H9 (cell line): ENCODE measurements at regions not wholly inside any gene's neighbourhood (a gene's known extent, or its start where the extent isn't known, plus 50 kb on each side); places are given as distances from the start of the nearest gene placed in this dataset.

Experiments used
- DNase-seq: peaks from one replicate; pipeline ENCODE4 v3.0.0-alpha.2; 2017
- H2AFZ ChIP-seq: one replicate; pipeline ENCODE4 v1.6.1; 2013; ENCODE audit warnings: mild to moderate bottlenecking, low read length, control low read depth, moderate library complexity
- H2AK5ac ChIP-seq: 2 replicates; pipeline ENCODE4 v1.6.1; 2013; ENCODE audit warnings: low read length, control low read depth, mixed read lengths; ENCODE audit not compliant: insufficient read length
- H2BK120ac ChIP-seq: one replicate; pipeline ENCODE4 v1.6.1; 2013; ENCODE audit warnings: low read depth, mild to moderate bottlenecking, low read length, control low read depth, inconsistent platforms; ENCODE audit not compliant: poor library complexity, severe bottlenecking
- H2BK12ac ChIP-seq: 2 replicates; pipeline ENCODE4 v1.6.1; 2013; ENCODE audit warnings: low read length, control low read depth, mixed read lengths, low read depth; ENCODE audit not compliant: insufficient read length
- H2BK15ac ChIP-seq: 2 replicates; pipeline ENCODE4 v1.6.1; 2013; ENCODE audit warnings: low read depth, low read length, control low read depth
- H2BK20ac ChIP-seq: one replicate; pipeline ENCODE4 v1.6.1; 2013; ENCODE audit warnings: low read depth, mild to moderate bottlenecking, low read length, control low read depth, inconsistent platforms; ENCODE audit not compliant: poor library complexity, severe bottlenecking
- H2BK5ac ChIP-seq: 2 replicates; pipeline ENCODE4 v1.6.1; 2013; ENCODE audit warnings: low read length, control low read depth, mixed read lengths; ENCODE audit not compliant: insufficient read length
- H3K14ac ChIP-seq: 2 replicates; pipeline ENCODE4 v1.6.1; 2013; ENCODE audit warnings: low read length, control low read depth; ENCODE audit not compliant: insufficient read depth
- H3K18ac ChIP-seq: 2 replicates; pipeline ENCODE4 v1.6.1; 2013; ENCODE audit warnings: low read depth, mild to moderate bottlenecking, mixed read lengths, low read length, control low read depth; ENCODE audit not compliant: insufficient read length
- H3K23ac ChIP-seq: 2 replicates; pipeline ENCODE4 v1.6.1; 2013; ENCODE audit warnings: low read length, control low read depth, mixed read lengths, low read depth; ENCODE audit not compliant: insufficient read length
- H3K23me2 ChIP-seq: 2 replicates; pipeline ENCODE4 v1.6.1; 2013; ENCODE audit warnings: low read depth, mild to moderate bottlenecking, mixed read lengths, low read length, control low read depth; ENCODE audit not compliant: insufficient read length, poor library complexity, severe bottlenecking
- H3K27ac ChIP-seq: 2 replicates; pipeline ENCODE4 v1.5.1; 2013; ENCODE audit warnings: low read length, control low read depth, mixed read lengths, low read depth; ENCODE audit not compliant: insufficient read length
- H3K27me3 ChIP-seq: 2 replicates; pipeline ENCODE4 v1.6.1; 2013; ENCODE audit warnings: low read length, control low read depth, inconsistent platforms; ENCODE audit not compliant: insufficient read depth
- H3K4ac ChIP-seq: 2 replicates; pipeline ENCODE4 v1.6.1; 2013; ENCODE audit warnings: low read depth, mild to moderate bottlenecking, control low read depth, inconsistent platforms, low read length, moderate library complexity
- H3K4me1 ChIP-seq: 2 replicates; pipeline ENCODE4 v1.6.1; 2013; ENCODE audit warnings: low read length, control low read depth, inconsistent platforms; ENCODE audit not compliant: insufficient read depth
- H3K4me2 ChIP-seq: 2 replicates; pipeline ENCODE4 v1.6.1; 2013; ENCODE audit warnings: low read length, control low read depth, mixed read lengths; ENCODE audit not compliant: insufficient read length, insufficient read depth
- H3K56ac ChIP-seq: 2 replicates; pipeline ENCODE4 v1.6.1; 2013; ENCODE audit warnings: low read depth, mild to moderate bottlenecking, mixed read lengths, low read length, control low read depth; ENCODE audit not compliant: insufficient read length
- H3K79me1 ChIP-seq: 2 replicates; pipeline ENCODE4 v1.6.1; 2013; ENCODE audit warnings: low read depth, mild to moderate bottlenecking, moderate library complexity, low read length, control low read depth, inconsistent platforms; ENCODE audit not compliant: insufficient read depth, poor library complexity, severe bottlenecking
- H3K79me2 ChIP-seq: 2 replicates; pipeline ENCODE4 v1.6.1; 2013; ENCODE audit warnings: low read length, control low read depth, inconsistent platforms; ENCODE audit not compliant: insufficient read depth
- H3K9ac ChIP-seq: 2 replicates; pipeline ENCODE4 v1.6.1; 2013; ENCODE audit warnings: low read length, control low read depth, mixed read lengths; ENCODE audit not compliant: insufficient read length; ENCODE audit errors: extremely low read depth
- H3K9me3 ChIP-seq: one replicate; pipeline ENCODE4 v1.6.1; 2013; ENCODE audit warnings: low read depth, low read length, inconsistent platforms; ENCODE audit not compliant: control insufficient read depth
- H3T11ph ChIP-seq: one replicate; pipeline ENCODE4 v1.6.1; 2013; ENCODE audit warnings: mild to moderate bottlenecking, low read length, control low read depth, inconsistent platforms
- H4K20me1 ChIP-seq: one replicate; pipeline ENCODE4 v1.6.1; 2013; ENCODE audit not compliant: control insufficient read depth, insufficient read length, insufficient read depth
- H4K5ac ChIP-seq: 2 replicates; pipeline ENCODE4 v1.6.1; 2013; ENCODE audit warnings: low read depth, mild to moderate bottlenecking, mixed read lengths, low read length, control low read depth; ENCODE audit not compliant: insufficient read length
- H4K8ac ChIP-seq: replicated peaks from 2 replicates; pipeline ENCODE4 v1.6.1; 2013; ENCODE audit warnings: low read length, control low read depth, mixed read lengths, low read depth; ENCODE audit not compliant: insufficient read length
- H4K91ac ChIP-seq: 2 replicates; pipeline ENCODE4 v1.6.1; 2013; ENCODE audit warnings: low read depth, mild to moderate bottlenecking, moderate library complexity, mixed read lengths, low read length, control low read depth; ENCODE audit not compliant: insufficient read length
- H3K27ac Mint-ChIP-seq, 3 experiments: 2 replicates in 2 of 3; 3 replicates in 1 of 3; pipeline ENCODE4 v1.8.0; 2020 to 2021; ENCODE audit warnings: mixed read lengths in 3 of 3, mild to moderate bottlenecking in 1 of 3, moderate library complexity in 1 of 3
- H3K27me3 Mint-ChIP-seq: 2 replicates; pipeline ENCODE4 v1.8.0; 2021; ENCODE audit warnings: low read depth, mild to moderate bottlenecking, moderate library complexity, mixed read lengths
- H3K36me3 Mint-ChIP-seq, 3 experiments: 2 replicates in 2 of 3; 3 replicates in 1 of 3; pipeline ENCODE4 v1.8.0; 2020 to 2021; ENCODE audit warnings: low read depth in 3 of 3, mixed read lengths in 3 of 3; ENCODE audit not compliant: insufficient read depth in 1 of 3
- H3K4me1 Mint-ChIP-seq, 2 experiments: 2 replicates each; pipeline ENCODE4 v1.8.0; 2020; ENCODE audit warnings: mixed read lengths in 2 of 2
- H3K4me3 Mint-ChIP-seq, 2 experiments: 2 replicates in 1 of 2; 3 replicates in 1 of 2; pipeline ENCODE4 v1.8.0; 2020 to 2021; ENCODE audit warnings: mild to moderate bottlenecking in 2 of 2, mixed read lengths in 2 of 2, moderate library complexity in 1 of 2
- H3K9me3 Mint-ChIP-seq, 2 experiments: 2 replicates in 1 of 2; 3 replicates in 1 of 2; pipeline ENCODE4 v1.8.0; 2020; ENCODE audit warnings: mild to moderate bottlenecking in 2 of 2, mixed read lengths in 2 of 2, moderate library complexity in 1 of 2
- CTCF ChIP-seq: fragments of 200-600 bp; sonication (generic); conservative IDR thresholded peaks from 3 replicates; pipeline ENCODE4 v1.8.0; 2021; ENCODE audit warnings: antibody characterized with exemption, mild to moderate bottlenecking
- WGBS: extraction: QIAGEN DNeasy Blood & Tissue Kit; methylation state at CpG from one replicate; pipeline ENCODE4 v1.1.7; 2013; ENCODE audit warnings: missing lambda C conversion rate, low lambda C conversion rate, mixed read lengths; ENCODE audit not compliant: insufficient read length; ENCODE audit errors: extremely low coverage; 5-methylcytosine and 5-hydroxymethylcytosine counted together

GRCh38 chr17:22462461-22462860 lies 770.1 kb downstream of the KCNJ18 start:
- no peaks in the 10 kb centered on the region for H3K23me2 ChIP-seq
- peaks cover 90% of the 10 kb centered on the region for H3K9me3 ChIP-seq
- H3K9ac ChIP-seq: no peak overlapping the region
- H2BK120ac ChIP-seq: no peak overlapping the region
- Mint-ChIP-seq H3K27ac (no peak overlapping the region), H3K36me3 (peaks cover 22 to 41% (median 22%) of the 10 kb centered on the region in 3 experiments), H3K4me3 (no peak overlapping the region), H3K9me3 (peaks cover 93 to 98% of the 10 kb centered on the region in 2 experiments), H3K27me3 (peaks cover 2% of the 10 kb centered on the region; the same call in 1 of the 2 replicates), H3K4me1 (no peaks in the 10 kb centered on the region)
- H4K5ac ChIP-seq: no peak overlapping the region
- no peak overlapping the region for H3T11ph ChIP-seq
- no peak overlapping the region for H2BK20ac ChIP-seq
- no peak overlapping the region for H4K8ac ChIP-seq
- H3K23ac ChIP-seq: no peak overlapping the region
- H3K27me3 ChIP-seq: no peaks in the 10 kb centered on the region
- no peak overlapping the region for H3K14ac ChIP-seq
- no peak for TF ChIP-seq CTCF
- H3K79me1 ChIP-seq: no peaks in the 10 kb centered on the region
- no peak overlapping the region for H4K91ac ChIP-seq
- no peaks in the 10 kb centered on the region for H4K20me1 ChIP-seq
- H3K4me2 ChIP-seq: no peak overlapping the region
- no peaks in the 10 kb centered on the region for H3K4me1 ChIP-seq
- no peak overlapping the region for H2AFZ ChIP-seq
- no peak overlapping the region for H3K4ac ChIP-seq
- no CpG with 5 or more reads among the region's 6 CpGs for WGBS
- H3K79me2 ChIP-seq: no peaks in the 10 kb centered on the region
- H2BK15ac ChIP-seq: no peak overlapping the region
- H3K18ac ChIP-seq: no peak overlapping the region
- H3K27ac ChIP-seq: no peak overlapping the region
- no peak overlapping the region for H2BK5ac ChIP-seq
- H3K56ac ChIP-seq: no peak overlapping the region
- no peak overlapping the region for H2AK5ac ChIP-seq
- no peak overlapping the region for H2BK12ac ChIP-seq
- DNase-seq: no peak
